A673 (cell line): ENCODE measurements at regions not wholly inside any gene's neighbourhood (a gene's known extent, or its start where the extent isn't known, plus 50 kb on each side); places are given as distances from the start of the nearest gene placed in this dataset.
A peak's percentile ranks its signal among the peaks of the same experiment; 100 is the strongest.

Experiments
- BruUV-seq: library from RNA; stranded (reverse); fragments of 400-500 nt; replicated peaks from 2 replicates; lab custom pipeline; 2021; lab: Mats Ljungman, UMichigan
- CTCF ChIA-PET: fragments of 300-600 bp; sonication (Branson Sonifier 250); formaldehyde crosslinking; loops from one replicate; lab custom pipeline; 2022; ENCODE audit warnings: antibody characterized with exemption; lab: Charles Lee
- POLR2A ChIA-PET: fragments of 300-600 bp; sonication (Branson Sonifier 250); formaldehyde crosslinking; loops from one replicate; lab custom pipeline; 2022; ENCODE audit warnings: antibody characterized with exemption; ENCODE audit not compliant: low non-redundant PET; lab: Charles Lee
- DNase-seq: peaks from one replicate; pipeline ENCODE4 v3.0.0-alpha.2; 2015; ENCODE audit warnings: low spot score
- H3K27ac ChIP-seq: fragments of 200-600 bp; sonication (generic); 2 replicates; pipeline ENCODE4 v1.5.1; 2016; ENCODE audit warnings: mixed run types, low read depth, mild to moderate bottlenecking, mixed read lengths, antibody characterized with exemption, low read length; ENCODE audit not compliant: poor library complexity, severe bottlenecking
- H3K27me3 ChIP-seq: fragments of 200-600 bp; sonication (generic); replicated peaks from 2 replicates; pipeline ENCODE4 v1.6.1; 2017; ENCODE audit warnings: mixed run types, low read depth, mild to moderate bottlenecking, mixed read lengths, antibody characterized with exemption, low read length; ENCODE audit not compliant: insufficient read depth, poor library complexity
- H3K36me3 ChIP-seq: fragments of 200-600 bp; sonication (generic); 2 replicates; pipeline ENCODE4 v1.6.1; 2016; ENCODE audit warnings: mixed run types, mild to moderate bottlenecking, mixed read lengths, antibody characterized with exemption, low read length; ENCODE audit not compliant: insufficient read depth, poor library complexity, severe bottlenecking
- H3K4me1 ChIP-seq: fragments of 200-600 bp; sonication (generic); 2 replicates; pipeline ENCODE4 v1.6.1; 2017; ENCODE audit warnings: mixed run types, mild to moderate bottlenecking, mixed read lengths, antibody characterized with exemption, low read length; ENCODE audit not compliant: insufficient read depth, poor library complexity, severe bottlenecking
- H3K4me3 ChIP-seq: fragments of 200-600 bp; sonication (generic); 2 replicates; pipeline ENCODE4 v1.5.1; 2016; ENCODE audit warnings: low read depth, mixed run types, mild to moderate bottlenecking, mixed read lengths, low read length; ENCODE audit not compliant: poor library complexity, severe bottlenecking
- H3K9me3 ChIP-seq: fragments of 200-600 bp; sonication (generic); 2 replicates; pipeline ENCODE4 v1.6.1; 2016; ENCODE audit warnings: mixed run types, low read depth, mild to moderate bottlenecking, mixed read lengths, antibody characterized with exemption, low read length; ENCODE audit not compliant: poor library complexity, severe bottlenecking
- CTCF ChIP-seq: fragments of 300-800, 200-600 bp; sonication (generic); conservative IDR thresholded peaks from 2 replicates; pipeline ENCODE4 v1.5.1; 2017; ENCODE audit warnings: low read depth, mild to moderate bottlenecking, antibody characterized with exemption, low read length, moderate library complexity, mixed read lengths
- EZH2 ChIP-seq: fragments of 200-600 bp; sonication (generic); IDR thresholded peaks from 2 replicates; pipeline ENCODE4 v1.6.1; 2017; ENCODE audit warnings: borderline replicate concordance, low read depth, mild to moderate bottlenecking, mixed read lengths, antibody characterized with exemption, low read length; ENCODE audit not compliant: poor library complexity, severe bottlenecking
- intact Hi-C: fragments of 100-400 bp; cut with micrococcal nuclease; formaldehyde crosslinking; loops from one replicate; pipeline ENCODE4 v1.10.0; 2022; ENCODE audit not compliant: unreplicated experiment

GRCh38 chr14:100416921-100417860 is 94.1 kb downstream of the SLC25A47 start:
- CTCF ChIA-PET, result interaction anchor here (0.7 to 1.5 kb wide), 4 partner anchors 21 to 228 kb away, joined by 3 to 11 read pairs (median 4); no protein-coding TSS in a partner anchor
- TF ChIP-seq EZH2 (no peak), CTCF (peak; percentile 54)
- Histone ChIP-seq H3K4me1 (peaks cover 14% of the 10 kb centered on the region), H3K9me3 (no peaks in the 10 kb centered on the region), H3K36me3 (no peaks in the 10 kb centered on the region), H3K27ac (no peak overlapping the region), H3K27me3 (no peaks in the 10 kb centered on the region), H3K4me3 (no peak overlapping the region)
- intact Hi-C loops, result no loop called here
- BruUV-seq, result no TSS peak
- peak; percentile 67 for DNase-seq
- POLR2A ChIA-PET, result no interaction called here

DNA sequence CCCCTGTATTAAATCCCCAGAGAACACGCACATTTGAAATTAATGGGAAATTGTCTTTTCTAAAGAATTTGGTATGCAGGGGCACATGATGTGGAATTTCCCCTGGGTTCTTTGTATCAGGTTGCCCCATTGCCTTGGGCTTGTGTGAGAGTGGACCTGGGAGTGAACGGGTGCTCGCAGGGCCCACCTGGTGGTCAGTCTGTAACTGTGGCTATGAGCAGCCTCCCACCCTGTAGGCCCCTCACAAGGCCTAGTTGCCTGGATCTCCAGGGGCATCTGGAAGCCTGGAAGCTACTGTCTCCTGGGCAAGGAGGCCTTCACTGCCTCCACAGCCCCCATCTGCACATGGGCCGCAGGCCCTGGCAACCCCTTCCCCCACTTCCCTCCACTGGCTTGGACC is 96.7 kb downstream of the SLC25A47 start:
- Histone ChIP-seq H3K36me3 (no peaks in the 10 kb centered on the region), H3K4me3 (no peak overlapping the region), H3K27ac (peak overlapping the region; percentile 62), H3K27me3 (no peaks in the 10 kb centered on the region), H3K9me3 (no peaks in the 10 kb centered on the region), H3K4me1 (peaks cover 23% of the 10 kb centered on the region)
- DNase-seq, result peak; percentile 30
- intact Hi-C loops, result no loop called here
- CTCF ChIA-PET, result interaction anchor here (0.7 to 1.7 kb wide), 2 partner anchors 35 to 134 kb away, joined by 3 to 5 read pairs; no protein-coding TSS in a partner anchor
- POLR2A ChIA-PET, result no interaction called here
- BruUV-seq, result no TSS peak
- TF ChIP-seq CTCF, result 0 out of 2 replicates have a peak, but pooled peaks have one; percentile 25
- TF ChIP-seq EZH2, result no peak

GRCh38 chr14:100421756-100422470 is 98.8 kb downstream of the SLC25A47 start:
- Histone ChIP-seq H3K9me3 (no peaks in the 10 kb centered on the region), H3K4me1 (peaks cover 28% of the 10 kb centered on the region), H3K27ac (no peak overlapping the region), H3K27me3 (no peaks in the 10 kb centered on the region), H3K36me3 (no peaks in the 10 kb centered on the region), H3K4me3 (no peak overlapping the region)
- BruUV-seq, result no TSS peak
- intact Hi-C loops, result no loop called here
- DNase-seq, result no peak
- ChIA-PET CTCF (interaction anchor here (0.6 kb wide), 1 partner anchor 252 kb away, joined by 4 read pairs; no protein-coding TSS in a partner anchor), POLR2A (interaction anchor here (0.5 kb wide), 1 partner anchor 14 kb away, joined by 3 read pairs; no protein-coding TSS in a partner anchor)
- TF ChIP-seq CTCF (no peak), EZH2 (no peak)
